HG02678 (cell line): ENCODE measurements at regions not wholly inside any gene's neighbourhood (a gene's known extent, or its start where the extent isn't known, plus 50 kb on each side); places are given as distances from the start of the nearest gene placed in this dataset.

ENCODE experiments used
- ATAC-seq: cut with Tn5 transposase; IDR thresholded peaks from one replicate; pipeline ENCODE4 v1.9.1; 2021; ENCODE audit warnings: mild to moderate bottlenecking, moderate library complexity; ENCODE audit not compliant: unreplicated experiment

GRCh38 chr15:61639491-61639890 lies 410.4 kb upstream of the RORA start:
- ATAC-seq = no peak

GRCh38 chr15:61634837-61635236 lies 405.7 kb upstream of the RORA start:
- no peak for ATAC-seq

GRCh38 chr15:61633951-61634350 lies 404.8 kb upstream of the RORA start:
- ATAC-seq = no peak

- no peak for ATAC-seq
Observed at GRCh38 chr15:61629269-61629668, 400.2 kb upstream of the RORA start.

- ATAC-seq = no peak
Observed at GRCh38 chr15:61624950-61625349, 395.8 kb upstream of the RORA start.

GRCh38 chr15:61623746-61624145 lies 394.6 kb upstream of the RORA start:
- ATAC-seq = no peak

GRCh38 chr15:61621865-61622264 lies 392.8 kb upstream of the RORA start:
- no peak for ATAC-seq

GRCh38 chr15:61621146-61621545 lies 392.0 kb upstream of the RORA start:
- ATAC-seq = no peak

- no peak for ATAC-seq
Observed at GRCh38 chr15:61620151-61620550, 391.0 kb upstream of the RORA start.

- ATAC-seq = no peak
Observed at GRCh38 chr15:61613729-61614128, 384.6 kb upstream of the RORA start.

- ATAC-seq = no peak
Observed at GRCh38 chr15:61613138-61613537, 384.0 kb upstream of the RORA start.

GRCh38 chr15:61612111-61612510 lies 383.0 kb upstream of the RORA start:
- no peak for ATAC-seq

- ATAC-seq = no peak
Observed at GRCh38 chr15:61605343-61605742, 376.2 kb upstream of the RORA start.

GRCh38 chr15:61598655-61599054 lies 369.6 kb upstream of the RORA start:
- no peak for ATAC-seq

- no peak for ATAC-seq
Observed at GRCh38 chr15:61584410-61584809, 355.3 kb upstream of the RORA start.

GRCh38 chr15:61582092-61582491 lies 353.0 kb upstream of the RORA start:
- no peak for ATAC-seq

- no peak for ATAC-seq
Observed at GRCh38 chr15:61575597-61575996, 346.5 kb upstream of the RORA start.

- no peak for ATAC-seq
Observed at GRCh38 chr15:61571026-61571425, 341.9 kb upstream of the RORA start.

- no peak for ATAC-seq
Observed at GRCh38 chr15:61564785-61565184, 335.7 kb upstream of the RORA start.

GRCh38 chr15:61558172-61559136 lies 329.4 kb upstream of the RORA start:
- no peak for ATAC-seq

- no peak for ATAC-seq
Observed at GRCh38 chr15:61556037-61556648, 327.0 kb upstream of the RORA start.

- ATAC-seq = no peak
Observed at GRCh38 chr15:61549727-61550126, 320.6 kb upstream of the RORA start.
